HG02938 (cell line): ENCODE measurements at regions not wholly inside any gene's neighbourhood (a gene's known extent, or its start where the extent isn't known, plus 50 kb on each side); places are given as distances from the start of the nearest gene placed in this dataset.
"Not testable (repeated sequence)": the region's sequence is repeated elsewhere in the genome, so short reads cannot be mapped to it uniquely, and the experiment has no call there.

ENCODE experiments used
- ATAC-seq: cut with Tn5 transposase; IDR thresholded peaks from one replicate; pipeline ENCODE4 v1.9.1; 2021; ENCODE audit warnings: mild to moderate bottlenecking, moderate library complexity; ENCODE audit not compliant: unreplicated experiment

- no peak for ATAC-seq
Observed at GRCh38 chr11:46223252-46223513, 54.3 kb upstream of the CREB3L1 start.

- no peak for ATAC-seq
Observed at GRCh38 chr11:46222490-46223251, 54.8 kb upstream of the CREB3L1 start.

- no peak for ATAC-seq
Observed at GRCh38 chr11:46220313-46220712, 57.1 kb upstream of the CREB3L1 start.

- no peak for ATAC-seq
Observed at GRCh38 chr11:46216765-46217089, 60.7 kb upstream of the CREB3L1 start.

DNA sequence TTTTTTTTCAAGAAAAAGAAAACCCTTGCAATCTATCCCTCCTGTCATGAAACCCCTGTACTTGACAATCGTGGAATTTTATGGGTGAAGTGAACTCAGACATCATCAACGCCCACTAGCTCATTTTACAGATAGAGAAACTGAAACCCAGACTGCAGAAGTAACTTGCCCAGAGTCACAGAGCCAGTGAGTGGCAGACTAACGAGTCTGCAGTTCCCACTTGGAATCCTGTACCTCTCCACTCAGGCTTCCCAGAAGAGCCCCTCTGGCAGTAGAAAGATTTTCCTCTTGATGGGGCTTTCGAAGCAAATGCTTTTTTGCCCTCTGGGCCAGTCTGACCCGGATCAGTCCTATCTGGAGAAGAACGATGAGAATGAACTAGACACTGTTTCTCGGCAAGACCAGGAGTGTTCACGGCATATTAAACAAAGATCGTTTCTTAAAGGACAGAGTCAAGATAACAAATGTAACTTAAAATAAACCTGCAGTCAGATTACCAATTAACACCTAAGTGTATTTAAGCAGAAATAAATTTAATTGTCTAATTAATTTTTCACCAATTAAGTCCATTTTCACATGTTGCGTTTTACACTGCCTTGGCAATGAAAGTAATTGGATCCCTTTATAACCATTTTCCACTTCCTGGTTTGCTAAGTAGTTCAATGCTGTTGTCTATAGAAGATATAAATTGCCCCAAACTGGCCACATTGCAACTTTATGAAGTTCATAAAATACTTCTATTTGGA, 61.3 kb upstream of the CREB3L1 start:
- peak; percentile 49 for ATAC-seq

GRCh38 chr11:46215208-46215931, 62.1 kb upstream of the CREB3L1 start:
- no peak for ATAC-seq

DNA sequence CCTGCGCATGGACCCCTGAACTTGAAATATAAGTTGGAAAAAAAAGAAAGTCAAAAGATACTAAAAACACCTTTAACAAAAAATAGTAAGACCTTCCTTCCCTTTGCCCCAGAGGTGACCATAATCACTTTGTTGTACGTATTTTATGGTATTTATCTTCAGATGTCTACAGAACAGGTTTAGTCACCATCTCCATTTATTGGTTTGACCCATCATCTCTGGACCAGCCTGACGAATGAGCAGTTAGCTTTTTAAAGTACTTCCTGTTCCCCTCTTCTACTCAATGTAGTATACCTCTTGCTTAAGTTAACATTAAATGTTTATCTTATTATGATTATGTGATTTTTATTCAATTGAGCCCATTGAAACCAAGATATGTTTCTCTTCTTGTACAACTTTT, 64.7 kb upstream of the CREB3L1 start:
- no peak for ATAC-seq

DNA sequence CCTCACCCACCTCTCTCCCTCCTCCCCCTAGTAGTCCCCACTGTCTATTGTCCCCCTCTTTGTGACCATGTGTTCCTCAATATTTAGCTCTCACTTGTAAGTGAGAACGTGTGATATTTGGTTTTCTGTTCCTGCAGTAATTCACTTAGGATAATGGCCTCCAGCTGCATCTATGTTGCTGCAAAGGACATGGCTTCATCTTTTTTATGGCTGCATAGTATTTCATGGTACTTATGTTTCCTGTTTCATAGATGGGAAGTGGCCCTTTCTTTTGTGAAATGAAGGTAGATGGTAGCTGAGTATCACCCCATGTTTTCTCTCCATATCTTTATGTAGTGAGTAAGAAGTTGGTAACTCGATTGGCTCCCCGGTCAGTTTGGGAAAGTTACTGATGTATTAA, 66.6 kb upstream of the CREB3L1 start:
- ATAC-seq = no peak

DNA sequence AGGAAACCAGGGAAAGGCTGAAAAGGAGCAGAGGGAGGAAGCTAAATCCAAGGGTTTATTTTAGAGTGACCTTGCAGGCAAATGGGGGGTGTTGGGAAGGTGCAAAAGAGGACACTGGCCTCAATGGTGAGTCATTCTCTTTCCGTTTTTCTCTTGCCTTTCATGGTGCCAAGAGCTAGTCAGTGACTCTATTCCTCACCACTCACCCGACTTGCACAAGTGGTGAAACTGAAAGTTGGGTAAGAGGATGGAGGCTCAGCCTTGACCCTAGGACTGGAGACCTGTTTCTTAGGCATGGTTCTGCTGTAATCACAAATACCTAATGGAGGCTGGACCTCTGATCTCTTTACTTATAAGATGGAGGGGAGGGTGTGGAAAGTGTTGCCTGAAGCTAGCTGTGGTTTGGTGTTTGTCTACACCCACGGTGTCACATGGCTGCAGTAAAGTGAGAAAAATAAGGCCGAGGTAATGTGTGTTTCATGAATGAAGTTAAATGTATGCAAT, 67.3 kb upstream of the CREB3L1 start:
- ATAC-seq = no peak

- ATAC-seq = not testable (repeated sequence)
Observed at GRCh38 chr11:46209624-46210023, 67.8 kb upstream of the CREB3L1 start.

DNA sequence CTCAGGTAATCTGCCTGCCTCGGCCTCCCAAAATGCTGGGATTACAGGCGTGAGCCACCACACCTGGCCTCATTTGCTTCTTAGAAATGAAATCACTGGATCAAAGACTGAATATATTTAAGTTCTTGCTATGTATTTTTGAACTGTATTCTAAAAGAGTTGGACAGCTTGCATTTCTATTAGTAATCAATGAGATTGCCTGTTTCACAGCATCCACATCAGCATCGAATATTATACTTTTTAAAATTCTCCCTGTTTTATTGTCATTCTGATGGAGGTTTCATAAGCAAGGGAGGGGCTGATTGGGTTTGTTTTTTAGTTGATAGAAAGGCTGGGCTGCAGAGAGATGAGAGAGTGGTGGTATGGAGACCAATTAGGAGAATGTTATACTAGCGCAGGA, 68.7 kb upstream of the CREB3L1 start:
- no peak for ATAC-seq

DNA sequence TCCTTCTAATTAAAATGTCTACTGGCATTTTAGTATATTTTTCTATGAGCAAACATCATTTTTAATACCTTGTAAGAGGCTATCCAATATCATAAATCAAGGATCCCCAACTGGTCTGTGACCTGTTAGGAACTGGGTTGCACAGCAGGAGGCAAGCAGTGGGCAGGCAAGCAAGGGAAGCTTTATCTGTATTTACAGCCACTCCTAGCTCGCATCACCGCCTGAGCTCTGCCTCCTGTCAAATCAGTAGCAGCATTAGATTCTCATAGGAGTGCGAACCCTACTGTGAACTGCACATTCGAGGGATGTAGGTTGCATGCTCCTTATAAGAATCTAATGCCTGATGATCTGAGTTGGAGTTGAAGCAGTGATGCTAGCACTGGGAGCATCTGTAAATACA, 70.2 kb upstream of the CREB3L1 start:
- ATAC-seq = no peak

DNA sequence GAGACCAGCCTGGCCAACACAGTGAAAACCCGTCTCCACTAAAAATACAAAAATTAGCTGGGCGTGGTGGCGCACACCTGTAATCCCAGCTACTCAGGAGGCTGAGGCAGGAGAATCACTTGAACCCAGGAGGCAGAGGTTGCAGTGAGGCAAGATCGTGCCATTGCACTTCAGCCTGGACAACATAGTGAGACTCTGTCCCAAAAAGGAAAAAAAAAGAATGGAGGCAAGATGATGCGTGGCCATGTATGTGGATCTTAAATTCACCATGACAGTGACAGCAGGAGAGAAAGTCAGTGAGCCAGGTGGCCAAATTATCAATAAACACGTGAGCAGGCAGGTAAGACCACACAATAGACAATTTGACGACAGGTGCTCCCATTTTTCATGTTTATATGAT, 73.0 kb upstream of the CREB3L1 start:
- not testable (repeated sequence) for ATAC-seq

- no peak for ATAC-seq
Observed at GRCh38 chr11:46203746-46204145, 73.7 kb upstream of the CREB3L1 start.

DNA sequence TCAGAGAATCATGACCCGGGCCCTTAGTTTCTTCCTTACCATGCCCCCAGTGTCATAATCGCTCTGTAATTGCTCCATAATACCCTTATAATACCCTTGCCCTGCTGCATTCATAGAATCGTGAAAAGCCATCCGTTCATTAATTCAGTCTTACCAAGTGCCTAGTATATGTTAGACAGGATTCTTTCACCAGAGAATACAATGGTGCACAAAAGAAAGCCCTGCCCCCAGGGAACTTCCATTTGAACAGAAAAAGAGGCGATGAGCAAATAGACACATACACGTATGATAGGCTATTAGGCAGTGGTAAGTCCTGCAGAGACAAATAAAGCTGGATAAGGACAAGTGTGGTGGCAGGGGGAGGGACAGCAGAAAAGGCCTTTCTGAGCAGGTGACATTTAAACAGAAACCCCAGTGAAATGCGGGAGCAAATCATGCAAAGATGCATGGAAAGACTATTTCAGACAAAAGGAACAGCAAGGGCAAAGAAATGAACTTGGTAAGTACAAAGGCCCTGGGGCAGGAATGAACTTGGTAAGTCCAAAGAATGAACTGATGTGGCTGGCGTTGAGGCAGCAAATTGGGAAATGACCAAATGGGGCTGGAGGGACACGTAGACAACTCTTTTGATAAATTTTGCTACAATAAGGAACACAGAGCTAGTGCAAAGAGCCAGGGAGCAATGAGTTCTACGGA, 74.6 kb upstream of the CREB3L1 start:
- no peak for ATAC-seq

DNA sequence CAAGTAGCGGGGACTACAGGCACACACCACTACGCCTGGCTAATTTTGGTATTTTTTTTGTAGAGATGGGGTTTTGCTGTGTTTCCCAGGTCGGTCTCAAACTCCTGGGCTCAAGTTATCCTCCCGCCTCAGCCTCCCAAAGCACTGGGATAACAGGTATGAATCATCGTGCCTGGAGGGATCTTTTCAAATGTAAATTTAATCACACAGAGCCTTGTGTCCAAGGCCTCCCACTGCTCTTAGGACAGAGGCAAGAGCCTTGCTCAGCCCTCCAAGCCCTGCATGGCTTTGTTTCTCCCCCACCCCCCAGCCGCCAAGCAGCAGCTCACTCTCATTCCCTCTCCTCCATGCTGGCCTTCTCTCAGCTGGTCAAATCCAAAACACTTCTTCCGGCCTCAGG, 75.3 kb upstream of the CREB3L1 start:
- no peak for ATAC-seq

DNA sequence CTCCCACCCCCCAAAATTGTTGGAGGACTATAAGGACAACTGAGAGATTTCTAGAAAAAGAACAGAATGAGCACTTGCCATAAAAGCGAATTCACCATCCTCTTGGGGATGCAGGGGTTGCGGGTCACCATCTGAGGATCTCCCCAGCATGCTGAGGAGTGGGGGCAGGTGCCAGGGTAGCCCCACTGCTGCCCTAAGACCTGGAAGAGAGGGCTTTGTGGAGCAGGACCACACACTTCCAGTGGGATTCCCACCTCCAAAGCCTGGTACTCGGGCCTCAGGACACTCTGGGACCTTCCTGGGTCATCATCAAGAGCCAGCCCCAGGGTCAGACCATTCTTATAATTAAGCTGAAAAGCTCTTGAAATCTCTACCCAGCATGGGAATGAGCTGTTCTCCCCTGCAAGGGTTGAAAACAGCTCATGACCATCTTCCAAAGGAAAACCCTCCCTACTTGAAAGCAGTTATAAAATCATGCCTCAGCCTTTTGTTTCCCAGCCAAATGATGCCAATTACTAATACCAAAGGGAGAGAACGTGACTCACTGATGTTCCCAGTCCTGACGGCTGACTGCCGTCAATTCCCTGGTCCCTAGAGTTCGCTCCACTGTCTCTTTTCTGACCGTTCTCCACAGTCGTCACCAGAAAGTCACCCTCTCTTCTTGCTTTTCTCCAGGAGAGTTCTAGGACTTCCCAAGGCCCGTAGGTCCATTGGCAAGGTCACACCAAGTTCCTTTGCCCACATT, 76.8 kb upstream of the CREB3L1 start:
- no peak for ATAC-seq

DNA sequence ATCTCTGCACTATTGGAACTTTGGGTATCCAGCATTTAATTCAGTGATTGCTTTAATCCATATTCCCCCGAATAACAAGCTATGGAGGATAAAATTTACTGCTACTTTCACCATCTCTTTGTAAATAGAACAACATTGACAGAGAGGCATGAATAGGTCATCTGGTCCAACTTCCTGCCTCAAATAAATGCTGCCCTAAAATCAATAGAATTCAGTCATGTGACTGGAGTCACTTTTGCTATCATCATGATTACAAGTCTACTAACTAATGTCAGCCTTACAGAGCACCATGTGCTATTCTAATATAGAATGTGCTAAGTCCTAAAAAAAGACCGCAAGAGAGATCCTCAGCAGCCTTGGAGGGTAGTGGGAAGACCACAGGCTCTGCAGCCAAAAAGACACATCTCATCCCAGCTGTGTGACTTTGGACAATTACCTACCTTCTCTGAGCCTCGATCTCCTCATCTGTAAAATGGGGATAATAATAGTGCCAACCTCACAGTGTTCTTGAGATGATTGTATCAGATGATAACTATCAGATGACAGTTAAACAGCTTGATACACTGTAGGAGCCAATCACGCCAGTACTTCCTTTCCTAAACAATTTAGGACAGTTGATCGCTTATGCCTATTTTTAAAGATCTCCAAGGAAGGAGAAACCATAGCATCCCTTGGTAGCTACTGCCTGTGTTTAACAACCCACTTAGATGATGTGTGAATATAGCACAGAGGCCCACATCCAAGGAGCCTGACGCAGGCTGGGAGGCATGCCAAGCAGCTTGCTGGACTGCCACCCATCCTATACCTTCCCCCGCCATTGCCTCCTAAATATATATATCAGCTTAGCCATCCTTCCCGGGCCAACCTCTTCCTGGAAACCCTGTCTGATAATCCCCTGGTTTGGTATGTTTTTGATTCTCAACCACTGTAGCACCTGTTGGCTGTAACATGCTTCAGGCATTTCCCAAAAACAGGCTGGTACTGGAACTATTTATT, 77.3 kb upstream of the PHF21A start:
- ATAC-seq = no peak

GRCh38 chr11:46197421-46197820, 76.2 kb upstream of the PHF21A start:
- ATAC-seq = no peak

GRCh38 chr11:46188017-46188416, 66.8 kb upstream of the PHF21A start:
- no peak for ATAC-seq
